CD4-positive, alpha-beta T cell treated with Interleukin-15 for 1 hour (primary cell): ENCODE measurements at regions not wholly inside any gene's neighbourhood (a gene's known extent, or its start where the extent isn't known, plus 50 kb on each side); places are given as distances from the start of the nearest gene placed in this dataset.
"Not testable (repeated sequence)": the region's sequence is repeated elsewhere in the genome, so short reads cannot be mapped to it uniquely, and the experiment has no call there.

Source experiments
- DNase-seq: peaks from one replicate; pipeline ENCODE4 v3.0.0-alpha.2; 2020

GRCh38 chr16:31581065-31581464 is 53.4 kb downstream of the AHSP start:
- not testable (repeated sequence) for DNase-seq

DNA sequence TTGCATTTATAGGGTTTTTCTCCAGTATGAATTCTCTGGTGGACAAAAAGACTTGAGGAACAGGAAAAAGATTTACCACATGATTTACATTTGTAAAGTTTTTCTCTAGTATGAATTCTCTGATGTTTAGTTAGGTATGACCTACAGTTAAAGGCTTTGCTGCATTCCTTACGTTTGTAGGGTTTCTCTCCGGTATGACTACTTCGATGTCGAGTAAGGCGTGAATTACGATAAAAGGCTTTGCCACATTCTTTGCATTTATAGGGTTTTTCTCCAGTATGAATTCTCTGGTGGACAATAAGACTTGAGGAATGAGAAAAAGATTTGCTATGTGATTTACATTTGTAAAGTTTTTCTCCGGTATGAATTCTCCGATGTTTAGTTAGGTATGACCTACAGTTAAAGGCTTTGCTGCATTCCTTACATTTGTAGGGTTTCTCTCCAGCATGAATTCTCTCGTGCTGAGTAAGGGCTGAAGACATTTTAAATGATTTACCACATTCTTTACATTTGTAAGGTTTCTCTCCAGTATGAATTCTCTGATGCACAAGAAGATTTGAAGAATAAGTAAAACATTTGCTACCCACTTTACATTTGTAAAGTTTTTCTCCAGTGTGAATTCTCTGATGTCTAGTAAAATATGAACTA is 74.2 kb downstream of the AHSP start:
- DNase-seq: not testable (repeated sequence)

DNA sequence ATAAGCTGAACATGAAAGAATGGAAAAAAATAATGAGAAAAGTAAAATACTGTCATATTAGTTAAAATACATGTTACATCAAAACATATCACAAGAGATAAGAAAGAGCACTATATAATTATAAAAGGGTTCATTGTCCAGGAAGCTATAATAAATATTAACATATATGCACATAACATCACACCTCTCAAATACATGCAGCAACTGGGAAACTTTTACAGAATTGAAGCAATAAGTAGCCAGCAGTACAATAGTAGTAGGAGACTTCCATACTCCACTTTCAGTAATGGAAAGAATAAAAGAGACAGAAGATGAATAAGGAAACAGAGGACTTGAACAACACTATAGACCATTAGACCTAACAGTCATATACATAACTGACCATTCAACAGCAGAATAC is 90.4 kb downstream of the AHSP start:
- no peak for DNase-seq

- DNase-seq: no peak
These were observed 108.7 kb downstream of the AHSP start for GRCh38 chr16:31636433-31636832.

DNA sequence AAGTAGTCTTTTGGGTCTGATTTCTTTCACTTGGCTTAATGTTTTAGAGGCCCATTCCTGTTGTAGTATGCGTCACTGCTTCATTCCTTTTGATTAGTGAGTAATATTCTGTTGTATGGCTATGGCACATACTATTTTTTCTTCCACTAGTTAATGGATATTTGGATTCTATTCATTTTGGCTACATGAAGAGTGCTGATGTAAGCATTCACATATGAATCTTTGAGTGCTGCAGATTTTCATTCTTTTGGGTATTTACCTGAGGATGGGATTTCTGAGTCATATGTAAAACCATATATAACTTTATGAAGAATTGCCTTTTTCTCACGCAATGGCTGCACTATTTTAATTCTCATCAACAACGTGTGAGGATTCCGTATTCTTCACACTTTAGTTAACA is 113.6 kb downstream of the AHSP start:
- DNase-seq: no peak

GRCh38 chr16:31655674-31656073 is 128.0 kb downstream of the AHSP start:
- not testable (repeated sequence) for DNase-seq

DNA sequence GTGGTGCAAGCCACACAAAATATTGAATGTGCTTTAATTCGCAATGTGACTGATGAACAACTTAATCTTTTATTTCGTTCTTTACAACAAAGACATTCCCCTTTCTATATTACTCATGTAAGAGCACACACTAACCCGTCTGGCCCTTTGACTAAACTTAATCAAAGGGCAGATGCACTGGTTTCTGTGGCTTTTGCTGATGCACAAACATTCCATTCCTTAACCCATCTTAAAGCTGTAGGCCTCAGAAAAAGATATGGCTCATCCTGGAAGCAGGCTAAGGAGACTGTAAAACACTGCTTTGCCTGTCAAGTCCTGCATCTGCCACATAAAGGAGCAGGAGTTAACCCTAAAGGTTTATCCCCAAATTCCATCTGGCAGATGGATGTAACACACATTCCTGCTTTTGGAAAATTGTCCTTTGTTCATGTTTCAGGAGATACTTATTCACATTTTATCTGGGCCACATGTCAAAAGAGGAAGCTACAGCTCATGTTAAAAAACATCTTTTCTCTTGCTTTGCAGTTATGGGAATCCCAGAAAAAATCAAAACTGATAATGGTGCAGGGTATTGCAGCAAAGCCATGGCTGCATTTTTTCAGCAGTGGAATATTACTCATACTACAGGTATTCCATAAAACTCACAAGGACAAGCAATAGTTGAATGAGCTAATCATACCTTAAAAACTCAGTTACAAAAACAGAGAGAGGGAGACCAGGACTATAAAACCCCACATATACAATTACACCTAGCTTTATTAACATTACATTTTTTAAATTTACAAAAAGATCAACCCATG is 137.2 kb downstream of the AHSP start:
- no peak for DNase-seq

GRCh38 chr16:31674686-31675085 is 147.0 kb downstream of the AHSP start:
- DNase-seq: no peak

DNA sequence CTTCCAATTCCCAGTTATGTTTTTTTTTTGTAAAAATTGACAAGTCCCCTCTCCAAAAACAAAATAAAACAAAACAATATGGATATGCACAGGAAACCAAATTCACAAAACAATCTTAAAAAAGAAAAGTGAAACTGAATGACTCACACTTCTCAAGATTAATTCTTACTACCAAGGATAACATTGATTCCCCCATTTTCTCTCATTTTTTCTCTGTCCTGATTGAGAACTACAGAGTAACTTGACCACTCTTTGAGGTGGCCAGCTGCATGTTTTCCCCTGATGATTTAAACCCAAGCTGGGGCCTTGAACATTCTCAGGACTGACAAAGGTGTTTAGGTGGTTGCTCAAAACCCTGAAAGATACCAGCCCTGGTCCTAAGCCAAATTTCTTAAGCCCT is 149.0 kb downstream of the AHSP start:
- no peak for DNase-seq

DNA sequence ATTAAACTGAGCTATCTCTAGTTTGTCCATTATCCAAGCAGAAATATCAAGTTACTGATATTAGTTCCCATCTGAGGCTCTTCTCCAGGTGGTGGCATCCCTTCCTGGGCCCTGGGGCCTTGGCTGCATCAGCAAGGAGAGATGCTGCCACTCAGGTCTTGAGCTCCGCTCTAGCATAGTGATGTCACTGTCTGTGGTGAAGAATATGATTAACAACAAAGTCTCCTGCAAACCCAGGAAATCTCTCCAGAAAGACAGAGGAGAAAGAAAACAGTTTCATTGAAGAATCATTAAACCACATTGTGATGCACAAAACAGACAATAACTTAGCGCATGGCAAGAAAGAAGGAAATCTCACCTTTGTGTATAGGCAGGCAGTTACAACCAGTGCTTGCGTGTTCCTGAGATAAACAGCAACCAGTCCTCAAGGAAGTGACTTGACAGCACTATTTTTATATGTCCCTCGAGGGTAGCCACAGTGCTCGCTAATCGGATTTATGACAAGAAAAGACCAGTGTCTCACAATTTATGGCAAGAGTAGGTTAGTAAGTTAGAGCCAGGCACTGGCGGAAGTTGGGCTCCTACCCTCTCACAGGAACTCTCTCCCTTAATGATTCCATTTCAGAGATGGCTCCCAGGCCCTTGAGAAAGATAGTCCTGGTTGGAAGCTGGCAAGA is 151.1 kb downstream of the AHSP start:
- DNase-seq: no peak

DNA sequence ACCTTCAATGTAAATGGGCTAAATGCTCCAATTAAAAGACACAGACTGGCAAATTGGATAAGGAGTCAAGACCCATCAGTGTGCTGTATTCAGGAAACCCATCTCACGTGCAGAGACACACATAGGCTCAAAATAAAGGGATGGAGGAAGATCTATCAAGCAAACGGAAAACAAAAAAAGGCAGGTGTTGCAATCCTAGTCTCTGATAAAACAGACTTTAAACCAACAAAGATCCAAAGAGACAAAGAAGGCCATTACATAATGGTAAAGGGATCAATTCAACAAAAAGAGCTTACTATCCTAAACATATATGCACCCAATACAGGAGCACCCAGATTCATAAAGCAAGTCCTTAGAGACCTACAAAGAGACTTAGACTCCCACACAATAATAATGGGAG is 161.6 kb downstream of the AHSP start:
- DNase-seq: not testable (repeated sequence)

DNA sequence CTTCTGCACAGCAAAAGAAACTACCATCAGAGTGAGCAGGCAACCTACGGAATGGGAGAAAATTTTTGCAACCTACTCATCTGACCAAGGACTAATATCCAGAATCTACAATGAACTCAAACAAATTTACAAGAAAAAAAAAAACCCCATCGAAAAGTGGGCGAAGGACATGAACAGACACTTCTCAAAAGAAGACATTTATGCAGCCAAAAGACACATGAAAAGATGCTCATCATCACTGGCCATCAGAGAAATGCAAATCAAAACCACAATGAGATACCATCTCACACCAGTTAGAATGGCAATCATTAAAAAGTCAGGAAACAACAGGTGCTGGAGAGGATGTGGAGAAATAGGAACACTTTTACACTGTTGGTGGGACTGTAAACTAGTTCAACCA is 164.6 kb downstream of the AHSP start:
- DNase-seq: not testable (repeated sequence)

GRCh38 chr16:31693733-31694132 is 166.0 kb downstream of the AHSP start:
- no peak for DNase-seq

- DNase-seq: no peak
These were observed 166.8 kb downstream of the AHSP start for GRCh38 chr16:31694461-31694860.

DNA sequence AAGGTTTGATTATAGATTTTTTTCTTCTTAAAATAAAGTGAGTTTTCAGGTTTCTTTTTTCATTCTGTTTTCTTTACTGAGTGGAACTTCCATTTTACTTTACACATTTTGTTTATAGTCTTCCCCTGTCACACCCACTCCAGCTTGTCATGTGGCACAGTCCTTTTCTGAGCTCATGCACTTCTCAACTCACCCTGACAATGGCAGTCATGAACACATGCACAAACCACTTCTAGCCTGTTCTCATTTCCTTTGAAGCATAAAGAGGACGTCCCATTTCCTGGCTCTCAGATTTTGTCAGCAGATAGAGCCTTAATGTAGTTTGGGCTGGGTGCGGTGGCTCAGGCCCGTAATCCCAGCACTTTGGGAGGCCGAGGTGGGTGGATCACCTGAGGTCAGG is 168.0 kb downstream of the AHSP start:
- peak; percentile 66 for DNase-seq

DNA sequence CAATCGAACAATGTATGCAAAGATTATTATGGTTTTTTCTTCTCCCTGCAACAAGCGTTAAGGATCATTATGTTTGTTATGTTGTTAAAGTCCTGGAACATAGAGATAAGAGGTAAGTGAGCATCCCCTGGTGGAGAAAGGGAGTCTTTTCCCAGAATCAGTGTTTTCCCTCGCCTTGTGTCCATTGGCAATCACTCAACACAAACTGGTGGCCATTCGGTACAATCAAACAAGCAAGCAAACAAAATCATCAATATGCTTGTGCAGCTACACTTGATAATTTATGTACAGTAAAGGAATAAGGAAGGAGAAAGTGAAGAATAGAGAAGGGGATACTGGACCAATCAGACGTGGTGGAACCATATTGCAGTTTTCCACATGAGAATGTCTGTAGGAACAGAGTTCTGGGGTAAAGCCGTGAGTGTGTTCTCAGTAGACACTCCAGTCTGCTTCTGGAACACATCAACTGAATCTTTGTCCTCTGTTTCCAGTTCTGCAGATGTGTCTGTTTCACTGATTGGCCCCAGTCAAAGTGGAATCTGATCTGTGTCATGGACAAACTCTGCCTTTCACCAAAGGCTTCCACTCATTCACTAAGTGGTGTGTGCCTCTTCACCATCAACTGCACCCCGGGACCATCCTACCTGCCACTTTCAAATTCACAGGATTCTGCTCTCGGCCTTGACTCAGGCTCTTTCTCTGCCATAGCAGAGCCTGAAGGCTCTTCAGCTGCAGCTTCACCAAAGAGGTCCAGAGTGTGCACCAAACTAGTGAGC is 169.5 kb downstream of the AHSP start:
- no peak for DNase-seq

- no peak for DNase-seq
These were observed 170.0 kb downstream of the AHSP start for GRCh38 chr16:31697744-31698125.

DNA sequence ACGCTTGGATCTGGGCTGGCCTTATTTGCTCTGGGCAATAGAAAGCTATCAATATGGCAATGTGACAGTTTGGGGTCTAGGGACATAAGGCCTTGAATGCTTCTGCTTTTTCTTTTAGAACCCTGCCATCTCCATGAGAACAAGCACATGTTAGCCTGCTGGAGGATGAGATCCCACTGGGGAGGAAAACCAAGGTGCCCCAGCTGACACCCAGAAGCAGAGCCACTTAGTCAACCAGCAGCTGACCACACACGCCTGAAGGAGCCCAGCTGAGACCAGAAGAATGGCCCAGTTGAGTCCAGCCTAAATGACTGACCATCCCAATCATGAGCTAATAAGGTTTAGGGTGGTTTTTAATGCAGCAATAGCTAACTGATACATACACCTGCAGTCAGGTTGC is 171.2 kb downstream of the AHSP start:
- DNase-seq: no peak

DNA sequence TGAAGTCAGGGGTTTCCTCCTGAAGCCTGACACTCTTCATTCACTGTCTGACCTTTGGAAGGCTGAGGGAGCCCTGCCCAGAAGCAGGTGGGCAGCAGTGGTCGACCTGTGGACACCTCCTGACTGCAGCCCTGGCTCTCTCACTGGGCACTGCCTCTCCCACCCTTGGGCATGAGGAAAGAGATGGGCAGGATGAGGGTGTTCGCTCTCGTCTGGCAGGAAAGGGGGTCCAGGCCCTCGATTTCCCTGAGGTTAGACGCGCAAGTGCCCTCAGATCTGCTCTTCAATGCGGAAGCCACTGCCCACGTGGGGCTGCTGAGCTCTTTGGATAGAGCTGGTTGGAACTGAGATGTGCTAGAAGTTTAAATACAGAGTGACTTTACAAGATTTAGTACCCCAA is 171.9 kb downstream of the AHSP start:
- no peak for DNase-seq

- DNase-seq: no peak
These were observed 172.5 kb downstream of the AHSP start for GRCh38 chr16:31700200-31700529.

GRCh38 chr16:31700530-31701388 is 172.8 kb upstream of the ZNF267 start:
- peak; percentile 88 for DNase-seq

DNA sequence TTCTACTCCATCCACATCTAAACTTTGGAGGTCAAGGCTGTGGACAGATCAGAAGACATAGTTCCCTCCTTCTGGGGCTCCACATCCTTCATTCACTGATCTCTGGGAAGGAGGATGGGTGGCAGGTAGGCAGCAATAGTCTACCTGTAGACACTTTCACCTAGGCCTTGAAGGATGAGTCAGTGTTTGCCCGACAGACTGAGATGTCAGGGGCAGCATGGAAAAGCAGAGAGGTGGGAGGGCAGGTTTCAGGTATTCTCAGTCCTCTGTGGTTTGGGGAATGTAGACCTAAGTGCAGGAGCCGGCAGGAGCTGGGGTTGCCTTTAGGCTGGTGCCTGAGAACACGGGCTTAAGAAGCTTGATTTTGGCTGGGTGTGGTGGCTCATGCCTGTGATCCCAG is 171.9 kb upstream of the ZNF267 start:
- no peak for DNase-seq
